ENCODE measurements at regions not wholly inside any gene's neighbourhood (a gene's known extent, or its start where the extent isn't known, plus 50 kb on each side); places are given as distances from the start of the nearest gene placed in this dataset.

- TF ChIP-seq CTCF (IDR thresholded peaks at IDR 0.05 in 4 of 5, conservative IDR thresholded peaks at IDR 0.05 in 1 of 5) (no peak), POLR2A (IDR thresholded peaks at IDR 0.05) (no peak)
- Histone ChIP-seq H3K27ac (no peak overlapping the region), H3K4me1 (no peaks in the 10 kb centered on the region), H3K9me3 (no peaks in the 10 kb centered on the region), H3K36me3 (no peaks in the 10 kb centered on the region), H3K27me3 (no peaks in the 10 kb centered on the region), H3K4me3 (no peak overlapping the region)
- DNase-seq, result no peak
- no peak for ATAC-seq
- in situ Hi-C loops (cut with MboI; ENCODE audit: low sequenced_read_pairs in 4 of 4), result no loop called here
- intact Hi-C loops (cut with DNase I; ENCODE audit: low total_unique reads), result no loop called here
Observed at GRCh38 chr10:78473006-78473405, 439.3 kb downstream of the RPS24 start.

GRCh38 chr10:78474743-78475142 lies 441.1 kb downstream of the RPS24 start:
- TF ChIP-seq CTCF (IDR thresholded peaks at IDR 0.05 in 4 of 5, conservative IDR thresholded peaks at IDR 0.05 in 1 of 5), result no peak
- no peak for TF ChIP-seq POLR2A (IDR thresholded peaks at IDR 0.05)
- intact Hi-C loops (cut with DNase I; ENCODE audit: low total_unique reads), result no loop called here
- H3K36me3 ChIP-seq, result no peaks in the 10 kb centered on the region
- ATAC-seq, result no peak
- H3K4me3 ChIP-seq, result no peak overlapping the region
- DNase-seq, result no peak
- in situ Hi-C loops (cut with MboI; ENCODE audit: low sequenced_read_pairs in 4 of 4), result no loop called here
- H3K27me3 ChIP-seq, result no peaks in the 10 kb centered on the region
- no peaks in the 10 kb centered on the region for H3K9me3 ChIP-seq
- no peaks in the 10 kb centered on the region for H3K4me1 ChIP-seq
- H3K27ac ChIP-seq, result no peak overlapping the region

GRCh38 chr10:78475437-78475836 lies 441.8 kb downstream of the RPS24 start:
- TF ChIP-seq POLR2A (IDR thresholded peaks at IDR 0.05) (no peak), CTCF (IDR thresholded peaks at IDR 0.05 in 4 of 5, conservative IDR thresholded peaks at IDR 0.05 in 1 of 5) (no peak)
- Histone ChIP-seq H3K27me3 (no peaks in the 10 kb centered on the region), H3K9me3 (no peaks in the 10 kb centered on the region), H3K4me3 (no peak overlapping the region), H3K36me3 (no peaks in the 10 kb centered on the region), H3K4me1 (no peaks in the 10 kb centered on the region), H3K27ac (no peak overlapping the region)
- in situ Hi-C loops (cut with MboI; ENCODE audit: low sequenced_read_pairs in 4 of 4) (no loop called here), intact Hi-C loops (cut with DNase I; ENCODE audit: low total_unique reads) (no loop called here)
- DNase-seq (no peak), ATAC-seq (no peak)

GRCh38 chr10:78476156-78476555 lies 442.5 kb downstream of the RPS24 start:
- TF ChIP-seq CTCF (IDR thresholded peaks at IDR 0.05 in 4 of 5, conservative IDR thresholded peaks at IDR 0.05 in 1 of 5) (no peak), POLR2A (IDR thresholded peaks at IDR 0.05) (no peak)
- no peaks in the 10 kb centered on the region for H3K36me3 ChIP-seq
- no peak overlapping the region for H3K4me3 ChIP-seq
- DNase-seq (no peak), ATAC-seq (no peak)
- intact Hi-C loops (cut with DNase I; ENCODE audit: low total_unique reads) (no loop called here), in situ Hi-C loops (cut with MboI; ENCODE audit: low sequenced_read_pairs in 4 of 4) (no loop called here)
- no peak overlapping the region for H3K27ac ChIP-seq
- no peaks in the 10 kb centered on the region for H3K4me1 ChIP-seq
- H3K27me3 ChIP-seq, result no peaks in the 10 kb centered on the region
- no peaks in the 10 kb centered on the region for H3K9me3 ChIP-seq

GRCh38 chr10:78476844-78477243 lies 443.2 kb downstream of the RPS24 start:
- Histone ChIP-seq H3K27me3 (no peaks in the 10 kb centered on the region), H3K36me3 (no peaks in the 10 kb centered on the region), H3K4me3 (no peak overlapping the region), H3K4me1 (no peaks in the 10 kb centered on the region), H3K9me3 (no peaks in the 10 kb centered on the region), H3K27ac (no peak overlapping the region)
- intact Hi-C loops (cut with DNase I; ENCODE audit: low total_unique reads), result no loop called here
- ATAC-seq (no peak), DNase-seq (no peak)
- TF ChIP-seq CTCF (IDR thresholded peaks at IDR 0.05 in 4 of 5, conservative IDR thresholded peaks at IDR 0.05 in 1 of 5) (no peak), POLR2A (IDR thresholded peaks at IDR 0.05) (no peak)
- in situ Hi-C loops (cut with MboI; ENCODE audit: low sequenced_read_pairs in 4 of 4), result no loop called here

All from gastrocnemius medialis (tissue), 4 donors.